ENCODE measurements at regions not wholly inside any gene's neighbourhood (a gene's known extent, or its start where the extent isn't known, plus 50 kb on each side); places are given as distances from the start of the nearest gene placed in this dataset.
"Not testable (repeated sequence)": the region's sequence is repeated elsewhere in the genome, so short reads cannot be mapped to it uniquely, and the experiment has no call there.

DNA sequence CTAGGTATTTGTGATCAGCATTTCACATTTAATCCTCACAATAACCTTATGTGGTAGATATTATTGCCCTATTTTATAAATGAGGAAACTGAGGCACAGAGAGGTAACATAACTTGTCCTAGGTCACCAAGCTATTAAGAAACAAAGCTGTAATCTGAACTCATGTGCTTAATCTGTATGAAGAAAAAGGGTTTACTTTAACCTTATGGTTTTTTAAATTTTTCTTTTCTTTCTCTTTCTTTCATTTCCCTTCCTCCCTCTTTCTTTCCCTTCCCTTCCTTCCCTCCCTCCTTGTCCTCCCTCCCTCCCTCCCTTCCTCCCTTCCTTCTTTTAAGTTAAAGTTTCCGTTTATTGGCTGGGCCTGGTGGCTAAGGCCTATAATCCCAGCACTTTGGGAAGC lies 105.2 kb upstream of the AMZ2 start:
- no peak overlapping the region for H3K4me3 ChIP-seq (ENCODE audit: low read depth, low read length)
- no peak for DNase-seq (ENCODE audit: low read depth)
- TF ChIP-seq, protein P1, sequence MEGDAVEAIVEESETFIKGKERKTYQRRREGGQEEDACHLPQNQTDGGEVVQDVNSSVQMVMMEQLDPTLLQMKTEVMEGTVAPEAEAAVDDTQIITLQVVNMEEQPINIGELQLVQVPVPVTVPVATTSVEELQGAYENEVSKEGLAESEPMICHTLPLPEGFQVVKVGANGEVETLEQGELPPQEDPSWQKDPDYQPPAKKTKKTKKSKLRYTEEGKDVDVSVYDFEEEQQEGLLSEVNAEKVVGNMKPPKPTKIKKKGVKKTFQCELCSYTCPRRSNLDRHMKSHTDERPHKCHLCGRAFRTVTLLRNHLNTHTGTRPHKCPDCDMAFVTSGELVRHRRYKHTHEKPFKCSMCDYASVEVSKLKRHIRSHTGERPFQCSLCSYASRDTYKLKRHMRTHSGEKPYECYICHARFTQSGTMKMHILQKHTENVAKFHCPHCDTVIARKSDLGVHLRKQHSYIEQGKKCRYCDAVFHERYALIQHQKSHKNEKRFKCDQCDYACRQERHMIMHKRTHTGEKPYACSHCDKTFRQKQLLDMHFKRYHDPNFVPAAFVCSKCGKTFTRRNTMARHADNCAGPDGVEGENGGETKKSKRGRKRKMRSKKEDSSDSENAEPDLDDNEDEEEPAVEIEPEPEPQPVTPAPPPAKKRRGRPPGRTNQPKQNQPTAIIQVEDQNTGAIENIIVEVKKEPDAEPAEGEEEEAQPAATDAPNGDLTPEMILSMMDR (conservative IDR thresholded peaks at IDR 0.05; ENCODE audit: low read depth, low read length): no peak

DNA sequence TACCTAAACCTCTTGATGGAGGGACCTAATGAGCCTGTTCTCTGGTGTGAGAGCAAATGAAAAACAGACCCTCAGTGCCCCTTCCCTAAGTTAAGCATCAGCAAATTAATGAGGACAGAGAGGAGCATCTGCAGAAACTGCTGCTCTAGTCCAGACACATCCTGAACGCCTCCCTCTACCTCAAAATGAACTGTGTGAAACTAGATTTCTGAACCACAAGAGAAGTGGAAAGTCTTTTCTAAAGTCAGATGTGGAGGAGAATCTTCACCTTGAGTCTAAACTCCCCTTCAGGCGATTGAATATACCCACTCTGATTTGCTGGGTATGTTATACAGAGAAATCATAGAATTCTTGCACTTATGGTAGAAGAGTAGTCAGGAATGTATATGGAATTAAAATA lies 104.4 kb upstream of the AMZ2 start:
- TF ChIP-seq, protein P1 (conservative IDR thresholded peaks at IDR 0.05; ENCODE audit: low read depth, low read length): no peak
- no peak overlapping the region for H3K4me3 ChIP-seq (ENCODE audit: low read depth, low read length)
- no peak for DNase-seq (ENCODE audit: low read depth)

- no peak overlapping the region for H3K4me3 ChIP-seq (ENCODE audit: low read depth, low read length)
- TF ChIP-seq, protein P1 (conservative IDR thresholded peaks at IDR 0.05; ENCODE audit: low read depth, low read length): no peak
- DNase-seq (ENCODE audit: low read depth): no peak
Measured at GRCh38 chr17:68145088-68145487, 102.8 kb upstream of the AMZ2 start.

- TF ChIP-seq, protein P1 (conservative IDR thresholded peaks at IDR 0.05; ENCODE audit: low read depth, low read length): no peak
Measured at GRCh38 chr17:68148936-68149335, 98.9 kb upstream of the AMZ2 start.

DNA sequence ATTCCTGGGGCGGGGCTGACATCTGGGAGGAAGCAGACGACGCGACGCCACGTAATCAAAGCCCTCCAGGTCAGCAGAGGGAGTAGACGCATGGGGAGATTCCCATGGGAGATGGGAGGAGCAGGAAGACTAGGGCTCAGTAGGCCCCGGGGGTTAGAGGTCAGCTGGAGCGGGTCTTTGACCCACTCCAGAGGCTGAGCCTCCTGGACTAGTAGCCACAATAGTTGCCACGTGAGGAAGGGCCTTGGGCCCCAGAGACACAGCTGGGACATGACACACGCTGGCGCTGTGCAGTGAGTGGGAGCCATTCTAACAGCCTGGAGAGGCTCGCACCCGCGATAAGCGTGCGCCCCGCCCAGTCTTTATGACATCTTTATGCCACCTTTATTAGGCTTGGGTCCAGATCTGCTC lies 95.7 kb upstream of the AMZ2 start:
- TF ChIP-seq, protein P1 (conservative IDR thresholded peaks at IDR 0.05; ENCODE audit: low read depth, low read length): no peak
- no peak overlapping the region for H3K4me3 ChIP-seq (ENCODE audit: low read depth, low read length)
- no peak for DNase-seq (ENCODE audit: low read depth)

More at GRCh38 chr17:68148936-68149335, 98.9 kb upstream of the AMZ2 start:
- H3K4me3 ChIP-seq (ENCODE audit: low read depth, low read length): no peak overlapping the region
- no peak for DNase-seq (ENCODE audit: low read depth)

DNA sequence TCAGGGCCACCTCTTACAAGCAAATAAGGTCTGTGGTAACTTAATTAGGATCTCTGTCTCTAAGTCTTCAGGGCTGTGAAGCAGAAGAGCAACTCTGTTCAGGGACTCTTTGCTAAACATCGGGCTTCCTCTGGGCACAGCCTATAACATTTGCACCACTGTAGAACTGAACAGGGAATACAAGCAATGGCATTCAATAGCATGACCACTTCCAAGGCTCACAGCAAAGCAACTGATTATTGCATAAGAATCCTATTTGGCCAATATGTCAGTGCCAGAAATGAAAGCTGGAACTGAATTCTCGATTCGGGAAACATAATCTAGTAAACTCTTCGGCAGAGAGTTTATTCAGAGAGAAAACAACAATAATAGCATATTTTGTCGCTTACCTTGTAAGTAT lies 92.2 kb upstream of the AMZ2 start:
- TF ChIP-seq, protein P1 (conservative IDR thresholded peaks at IDR 0.05; ENCODE audit: low read depth, low read length): no peak
- no peak for DNase-seq (ENCODE audit: low read depth)
- H3K4me3 ChIP-seq (ENCODE audit: low read depth, low read length): no peak overlapping the region

GRCh38 chr17:68161644-68162428 lies 86.0 kb upstream of the AMZ2 start:
- no peak for DNase-seq (ENCODE audit: low read depth)
- H3K4me3 ChIP-seq (ENCODE audit: low read depth, low read length): no peak overlapping the region
- TF ChIP-seq, protein P1 (conservative IDR thresholded peaks at IDR 0.05; ENCODE audit: low read depth, low read length): no peak

DNA sequence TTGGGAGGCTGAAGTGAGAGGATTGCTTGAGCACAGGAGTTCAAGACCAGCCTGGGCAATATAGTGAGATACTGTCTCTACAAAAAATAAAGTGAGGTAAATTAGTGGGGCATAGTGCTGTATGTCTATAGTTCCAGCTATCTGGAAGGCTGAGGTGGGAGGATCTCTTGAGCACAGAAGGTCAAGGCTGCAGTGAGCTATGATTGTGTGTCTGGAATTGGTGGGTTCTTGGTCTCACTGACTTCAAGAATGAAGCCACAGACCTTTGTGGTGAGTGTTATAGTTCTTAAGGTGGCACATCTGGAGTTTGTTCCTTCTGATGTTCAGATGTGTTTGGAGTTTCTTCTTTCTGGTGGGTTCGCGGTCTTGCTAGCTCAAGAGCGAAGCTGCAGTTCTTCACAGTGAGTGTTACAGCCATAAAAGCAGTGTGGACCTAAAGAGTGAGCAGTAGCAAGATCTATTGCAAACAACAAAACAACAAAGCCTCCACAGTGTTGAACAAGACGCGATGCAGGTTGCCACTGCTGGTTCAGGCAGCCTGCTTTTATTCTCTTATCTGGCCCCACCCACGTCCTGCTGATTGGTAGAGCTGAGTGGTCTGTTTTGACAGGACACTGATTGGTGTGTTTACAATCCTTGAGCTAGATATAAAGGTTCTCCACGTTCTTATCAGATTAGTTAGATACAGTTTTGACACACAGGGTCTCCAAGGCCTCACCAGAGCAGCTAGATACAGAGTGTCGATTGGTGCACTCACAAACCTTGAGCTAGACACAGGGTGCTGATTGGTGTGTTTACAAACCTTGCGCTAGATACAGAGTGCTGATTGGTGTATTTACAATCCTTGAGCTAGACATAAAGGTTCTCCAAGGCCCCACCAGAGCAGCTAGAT lies 79.3 kb upstream of the AMZ2 start:
- H3K4me3 ChIP-seq (ENCODE audit: low read depth, low read length); DNase-seq (ENCODE audit: low read depth): not testable (repeated sequence)

DNA sequence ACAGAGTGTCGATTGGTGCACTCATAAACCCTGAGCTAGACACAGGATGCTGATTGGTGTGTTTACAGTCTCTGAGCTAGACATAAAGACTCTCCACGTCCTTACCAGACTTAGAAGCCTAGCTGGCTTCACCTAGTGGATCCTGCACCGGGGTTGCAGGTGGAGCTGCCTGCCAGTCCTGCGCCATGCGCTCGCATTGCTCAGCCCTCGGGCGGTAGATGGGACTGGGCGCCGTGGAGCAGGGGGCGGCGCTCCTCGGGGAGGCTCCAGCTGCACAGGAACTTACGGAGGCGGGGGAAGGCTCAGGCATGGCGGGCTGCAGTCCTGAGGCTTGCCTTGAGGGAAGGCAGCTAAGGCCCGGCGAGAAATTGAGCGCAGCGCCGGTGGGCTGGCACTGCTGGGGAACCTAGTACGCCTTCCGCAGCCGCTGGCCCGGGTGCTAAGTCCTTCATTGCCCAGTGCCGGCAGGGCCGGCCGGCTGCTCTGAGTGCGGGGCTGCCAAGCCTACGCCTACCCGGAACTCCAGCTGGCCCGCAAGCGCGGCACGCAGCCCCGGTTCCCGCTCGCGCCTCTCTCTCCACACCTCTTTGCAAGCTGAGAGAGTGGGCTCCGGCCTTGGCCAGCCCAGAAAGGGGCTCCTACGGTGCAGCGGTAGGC lies 78.5 kb upstream of the AMZ2 start:
- DNase-seq (ENCODE audit: low read depth); H3K4me3 ChIP-seq (ENCODE audit: low read depth, low read length): not testable (repeated sequence)
